Uterus (tissue), 3 donors: ENCODE measurements at regions not wholly inside any gene's neighbourhood (a gene's known extent, or its start where the extent isn't known, plus 50 kb on each side); places are given as distances from the start of the nearest gene placed in this dataset.

Experiments used
- DNase-seq, 2 donors: peaks; one replicate each; pipeline ENCODE4 v3.0.0-alpha.2; 2019 to 2020
- H3K27ac ChIP-seq, 2 donors: fragments of 200-600 bp; sonication (generic); 1 replicate in 1 of 2; 2 replicates in 1 of 2; pipeline ENCODE4 v1.5.1; 2016 to 2018
- H3K27me3 ChIP-seq, 2 donors: fragments of 200-600 bp; sonication (generic); one replicate each; pipeline ENCODE4 v1.5.1; 2018 to 2019; ENCODE audit warnings: control low read depth in 1 of 2
- H3K36me3 ChIP-seq, 2 donors: fragments of 200-600 bp; sonication (generic); one replicate each; pipeline ENCODE4 v1.5.1; 2019; ENCODE audit warnings: control low read depth in 1 of 2
- H3K4me1 ChIP-seq, 2 donors: fragments of 200-600 bp; sonication (generic); one replicate each; pipeline ENCODE4 v1.5.1; 2018 to 2019; ENCODE audit warnings: control low read depth in 1 of 2
- H3K4me3 ChIP-seq, 2 donors: fragments of 200-600 bp; sonication (generic); 1 replicate in 1 of 2; 2 replicates in 1 of 2; pipeline ENCODE4 v1.5.1; 2018 to 2019; ENCODE audit warnings: mild to moderate bottlenecking in 1 of 2
- H3K9me3 ChIP-seq, 2 donors: fragments of 200-600 bp; sonication (generic); one replicate each; pipeline ENCODE4 v1.5.1; 2019; ENCODE audit warnings: control low read depth in 1 of 2
- POLR2A ChIP-seq, 2 donors: fragments of 450-650 bp; IDR thresholded peaks; one replicate each; pipeline ENCODE4 v1.6.1; 2016; ENCODE audit warnings: antibody characterized with exemption in 2 of 2, mild to moderate bottlenecking in 1 of 2, moderate library complexity in 1 of 2
- intact Hi-C: fragments of 100-400 bp; cut with DNase I; formaldehyde crosslinking; loops from one replicate; pipeline ENCODE4 v1.15.1; 2023; ENCODE audit warnings: low total_unique reads
- TF ChIP-seq, protein P1 (sequence below), 4 experiments: fragments of 200-600 bp in 2 of 4; fragments of 450-650 bp in 2 of 4; sonication (generic) in 2 of 4; IDR thresholded peaks; one replicate each; pipeline ENCODE4 v1.5.1; 2016 to 2019; ENCODE audit warnings: antibody characterized with exemption in 4 of 4, mild to moderate bottlenecking in 2 of 4, moderate library complexity in 1 of 4
- donor health status: DM: yes; HTN: yes; CAD: no.

DNA sequence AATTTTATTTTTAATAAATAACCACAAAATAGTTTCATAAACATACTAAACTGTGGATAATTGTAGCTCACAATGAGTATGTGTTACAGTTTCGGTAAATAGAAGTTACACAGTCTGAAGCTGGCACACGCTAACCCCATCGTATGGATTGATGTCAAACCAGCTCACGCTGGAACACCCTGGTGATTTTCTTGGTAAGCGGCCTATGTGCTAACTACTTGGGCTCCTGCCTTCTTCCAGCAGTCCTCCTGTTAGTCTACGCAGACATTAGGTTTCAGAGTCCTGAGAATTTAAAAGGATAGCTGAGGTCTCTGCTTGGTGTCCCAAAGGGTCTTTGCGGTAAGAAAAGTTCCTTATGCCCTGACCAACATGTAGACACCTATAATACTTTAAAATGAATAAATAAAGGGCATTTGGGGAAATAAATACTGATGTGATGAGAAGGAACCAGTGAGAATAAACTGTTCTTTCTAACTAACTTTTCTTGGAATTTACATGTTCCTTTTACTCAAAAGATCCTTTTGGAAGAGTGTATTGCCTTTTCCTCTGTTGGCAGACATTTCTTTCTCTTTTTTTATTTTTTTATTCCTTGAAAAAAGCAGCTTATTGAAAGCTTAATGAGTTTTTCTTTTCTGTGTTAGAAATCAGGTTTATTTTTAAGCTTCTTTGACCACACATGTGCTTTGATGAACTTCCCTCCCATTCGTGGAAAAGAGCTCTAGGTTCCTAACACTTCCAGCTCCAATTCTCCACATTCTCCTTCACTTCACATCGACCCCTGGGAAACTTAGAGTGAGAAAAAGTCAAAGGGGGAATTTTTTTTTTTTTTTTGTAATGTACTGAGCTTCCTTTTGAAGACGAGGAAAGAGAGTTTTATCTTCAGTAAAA lies 322.2 kb downstream of the IRS1 start:
- peak in 1 of 2 donors; percentile 22 for DNase-seq
- Histone ChIP-seq H3K4me1 (peaks cover 0 to 10% of the 10 kb centered on the region in 2 donors), H3K27ac (peak overlapping the region; percentile 64 to 79), H3K9me3 (no peaks in the 10 kb centered on the region), H3K4me3 (no peak overlapping the region), H3K27me3 (no peaks in the 10 kb centered on the region), H3K36me3 (no peaks in the 10 kb centered on the region)
- intact Hi-C loops: no loop called here
- TF ChIP-seq, protein P1, sequence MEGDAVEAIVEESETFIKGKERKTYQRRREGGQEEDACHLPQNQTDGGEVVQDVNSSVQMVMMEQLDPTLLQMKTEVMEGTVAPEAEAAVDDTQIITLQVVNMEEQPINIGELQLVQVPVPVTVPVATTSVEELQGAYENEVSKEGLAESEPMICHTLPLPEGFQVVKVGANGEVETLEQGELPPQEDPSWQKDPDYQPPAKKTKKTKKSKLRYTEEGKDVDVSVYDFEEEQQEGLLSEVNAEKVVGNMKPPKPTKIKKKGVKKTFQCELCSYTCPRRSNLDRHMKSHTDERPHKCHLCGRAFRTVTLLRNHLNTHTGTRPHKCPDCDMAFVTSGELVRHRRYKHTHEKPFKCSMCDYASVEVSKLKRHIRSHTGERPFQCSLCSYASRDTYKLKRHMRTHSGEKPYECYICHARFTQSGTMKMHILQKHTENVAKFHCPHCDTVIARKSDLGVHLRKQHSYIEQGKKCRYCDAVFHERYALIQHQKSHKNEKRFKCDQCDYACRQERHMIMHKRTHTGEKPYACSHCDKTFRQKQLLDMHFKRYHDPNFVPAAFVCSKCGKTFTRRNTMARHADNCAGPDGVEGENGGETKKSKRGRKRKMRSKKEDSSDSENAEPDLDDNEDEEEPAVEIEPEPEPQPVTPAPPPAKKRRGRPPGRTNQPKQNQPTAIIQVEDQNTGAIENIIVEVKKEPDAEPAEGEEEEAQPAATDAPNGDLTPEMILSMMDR (IDR thresholded peaks at IDR 0.05): no peak

DNA sequence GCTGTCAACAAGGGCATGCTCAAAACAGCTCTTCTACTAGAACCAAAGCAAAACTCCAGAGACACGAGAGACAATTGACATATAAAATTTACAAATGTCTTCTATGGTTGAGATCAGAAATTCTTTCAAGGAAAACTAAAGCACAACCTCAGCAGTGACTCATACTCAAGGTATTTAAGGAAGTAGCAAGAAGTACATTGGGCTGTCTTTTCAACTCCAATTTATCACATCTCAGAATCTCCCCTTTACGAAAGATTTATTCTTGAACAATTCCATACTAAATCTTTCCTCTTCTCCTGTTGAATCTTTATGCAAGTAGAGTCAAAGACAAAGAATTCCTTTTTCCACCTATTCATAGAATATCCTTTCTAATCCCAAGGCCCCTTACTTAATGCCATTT lies 324.0 kb downstream of the IRS1 start:
- H3K4me1 ChIP-seq: peaks cover 0 to 10% of the 10 kb centered on the region in 2 donors
- DNase-seq: no peak
- no peaks in the 10 kb centered on the region for H3K27me3 ChIP-seq
- H3K9me3 ChIP-seq: no peaks in the 10 kb centered on the region
- no peak overlapping the region for H3K27ac ChIP-seq
- H3K36me3 ChIP-seq: no peaks in the 10 kb centered on the region
- intact Hi-C loops: no loop called here
- TF ChIP-seq POLR2A (IDR thresholded peaks at IDR 0.05): no peak
- no peak overlapping the region for H3K4me3 ChIP-seq

DNA sequence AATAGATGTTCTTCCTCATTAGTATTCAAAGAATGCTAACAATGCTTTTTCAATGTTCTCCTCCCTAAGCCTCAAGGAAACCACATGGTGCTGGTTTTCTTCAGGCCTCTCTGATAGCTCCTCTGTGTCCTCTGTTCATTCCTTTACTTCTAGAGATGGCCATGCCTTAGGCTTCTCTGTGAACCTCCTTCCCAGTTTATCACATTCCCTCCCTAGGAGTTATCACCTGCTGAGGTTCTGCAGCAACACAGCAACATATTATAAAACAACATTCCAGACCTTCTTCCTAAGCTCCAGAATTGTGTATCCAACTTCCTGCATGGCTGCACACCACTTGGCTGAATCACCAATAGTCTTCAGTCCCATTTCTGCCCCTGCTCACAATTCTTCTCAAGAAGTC lies 325.5 kb downstream of the IRS1 start:
- intact Hi-C loops: no loop called here
- Histone ChIP-seq H3K4me3 (no peak overlapping the region), H3K4me1 (peaks cover 0 to 10% of the 10 kb centered on the region in 2 donors), H3K36me3 (no peaks in the 10 kb centered on the region), H3K27ac (no peak overlapping the region), H3K9me3 (no peaks in the 10 kb centered on the region), H3K27me3 (no peaks in the 10 kb centered on the region)
- TF ChIP-seq, protein P1 (IDR thresholded peaks at IDR 0.05): no peak
- no peak for TF ChIP-seq POLR2A (IDR thresholded peaks at IDR 0.05)
- DNase-seq: no peak

DNA sequence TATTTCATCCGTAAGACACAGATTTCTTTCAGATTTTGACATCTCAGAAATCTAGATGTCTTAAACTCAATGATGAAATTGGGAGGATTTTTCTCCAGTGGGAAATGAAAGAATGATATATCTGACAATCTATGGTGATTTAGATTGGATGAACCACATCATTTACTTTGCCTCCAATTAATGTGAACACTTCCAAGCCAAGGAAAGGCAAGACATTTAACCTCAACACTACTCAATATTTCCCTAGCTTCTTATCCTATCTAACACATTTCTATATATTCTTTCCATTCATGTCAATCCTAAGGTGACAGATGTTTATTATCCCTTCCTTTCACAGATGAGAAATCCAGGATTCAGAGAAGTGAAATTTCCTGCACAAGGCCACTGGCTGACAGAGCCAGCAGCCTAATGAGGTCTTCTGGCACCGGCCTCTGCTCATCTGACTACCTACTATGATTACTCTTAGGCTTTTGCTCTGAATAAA lies 327.6 kb downstream of the IRS1 start:
- H3K36me3 ChIP-seq: no peaks in the 10 kb centered on the region
- no peaks in the 10 kb centered on the region for H3K27me3 ChIP-seq
- no peak for DNase-seq
- no peaks in the 10 kb centered on the region for H3K9me3 ChIP-seq
- no peak overlapping the region for H3K27ac ChIP-seq
- H3K4me1 ChIP-seq: peaks cover 0 to under 1% of the 10 kb centered on the region in 2 donors
- intact Hi-C loops: no loop called here
- no peak overlapping the region for H3K4me3 ChIP-seq
- no peak for TF ChIP-seq POLR2A (IDR thresholded peaks at IDR 0.05)
- TF ChIP-seq, protein P1 (IDR thresholded peaks at IDR 0.05): no peak

DNA sequence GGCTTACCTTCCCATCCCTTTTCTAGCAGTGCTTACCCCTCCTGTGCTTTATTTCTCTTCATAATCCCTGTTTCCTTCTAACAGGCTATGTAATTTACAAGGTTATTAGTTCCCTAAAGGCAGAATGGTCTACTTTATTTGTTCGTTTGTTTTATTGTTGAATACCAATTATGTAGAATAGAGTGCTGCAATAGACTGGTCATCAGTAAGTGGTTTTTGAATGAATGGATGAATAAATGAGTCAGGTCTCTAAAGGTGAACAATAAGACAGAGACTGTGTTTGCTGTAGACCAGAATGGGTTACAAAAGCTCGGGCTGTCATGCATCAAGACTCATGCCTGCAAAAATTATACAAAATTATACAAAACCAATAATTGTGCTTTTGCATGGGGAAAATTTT lies 332.0 kb downstream of the IRS1 start:
- no peak overlapping the region for H3K27ac ChIP-seq
- TF ChIP-seq POLR2A (IDR thresholded peaks at IDR 0.05): no peak
- TF ChIP-seq, protein P1 (IDR thresholded peaks at IDR 0.05): no peak
- intact Hi-C loops: no loop called here
- H3K4me1 ChIP-seq: no peaks in the 10 kb centered on the region
- no peaks in the 10 kb centered on the region for H3K27me3 ChIP-seq
- DNase-seq: no peak
- no peak overlapping the region for H3K4me3 ChIP-seq
- no peaks in the 10 kb centered on the region for H3K36me3 ChIP-seq
- H3K9me3 ChIP-seq: no peaks in the 10 kb centered on the region
